GM23338 (cell line): ENCODE measurements at regions not wholly inside any gene's neighbourhood (a gene's known extent, or its start where the extent isn't known, plus 50 kb on each side); places are given as distances from the start of the nearest gene placed in this dataset.

Experiments used
- ATAC-seq: fragments of 200-7000 bp; cut with Tn5 transposase; 3 replicates; pipeline ENCODE4 v1.9.1; 2020
- DNase-seq: peaks from one replicate; pipeline ENCODE4 v3.0.0-alpha.2; 2015; ENCODE audit warnings: low spot score
- H2AFZ ChIP-seq: fragments of 200-600 bp; sonication (generic); 2 replicates; pipeline ENCODE4 v1.8.0; 2016; ENCODE audit warnings: antibody characterized with exemption, mild to moderate bottlenecking, moderate library complexity
- H3F3A ChIP-seq: fragments of 200-600 bp; sonication (generic); replicated peaks from 2 replicates; pipeline ENCODE4 v1.8.0; 2017; ENCODE audit warnings: antibody characterized with exemption, mixed run types, low read depth
- H3K27ac ChIP-seq: fragments of 200-600 bp; sonication (generic); 2 replicates; pipeline ENCODE4 v1.6.1; 2016; ENCODE audit warnings: low read depth
- H3K27me3 ChIP-seq: fragments of 200-600 bp; sonication (generic); 2 replicates; pipeline ENCODE4 v1.8.0; 2016; ENCODE audit warnings: mild to moderate bottlenecking, mixed run types, moderate library complexity; ENCODE audit not compliant: insufficient read depth
- H3K36me3 ChIP-seq: fragments of 200-600 bp; sonication (generic); 2 replicates; pipeline ENCODE4 v1.8.0; 2016; ENCODE audit warnings: mild to moderate bottlenecking; ENCODE audit not compliant: insufficient read depth
- H3K4me1 ChIP-seq: fragments of 200-600 bp; sonication (generic); 2 replicates; pipeline ENCODE4 v1.8.0; 2016; ENCODE audit warnings: mild to moderate bottlenecking, moderate library complexity; ENCODE audit not compliant: insufficient read depth
- H3K4me2 ChIP-seq: fragments of 200-600 bp; sonication (generic); 2 replicates; pipeline ENCODE4 v1.7.1; 2017; ENCODE audit warnings: mixed run types
- H3K4me3 ChIP-seq: fragments of 200-600 bp; sonication (generic); 2 replicates; pipeline ENCODE4 v1.6.1; 2016; ENCODE audit warnings: mixed run types
- H3K79me2 ChIP-seq: fragments of 200-600 bp; sonication (generic); replicated peaks from 2 replicates; pipeline ENCODE4 v1.8.0; 2017; ENCODE audit warnings: mild to moderate bottlenecking; ENCODE audit not compliant: insufficient read depth
- H3K9me2 ChIP-seq: fragments of 200-600 bp; sonication (generic); 2 replicates; pipeline ENCODE4 v1.8.0; 2017; ENCODE audit not compliant: insufficient read depth
- H4K20me1 ChIP-seq: fragments of 200-600 bp; sonication (generic); replicated peaks from 2 replicates; pipeline ENCODE4 v1.8.0; 2017; ENCODE audit warnings: mild to moderate bottlenecking; ENCODE audit not compliant: insufficient read depth
- H3K27ac Mint-ChIP-seq: 2 replicates; pipeline ENCODE4 v1.8.0; 2020; ENCODE audit warnings: inconsistent platforms, mild to moderate bottlenecking, moderate library complexity, mixed read lengths
- H3K27me3 Mint-ChIP-seq: 3 replicates; pipeline ENCODE4 v1.8.0; 2022; ENCODE audit warnings: low read depth, mild to moderate bottlenecking, moderate library complexity, mixed read lengths, inconsistent platforms; ENCODE audit not compliant: insufficient read depth, poor library complexity
- H3K36me3 Mint-ChIP-seq: 3 replicates; pipeline ENCODE4 v1.8.0; 2021; ENCODE audit warnings: low read depth, mild to moderate bottlenecking, inconsistent platforms, moderate library complexity, mixed read lengths
- H3K4me1 Mint-ChIP-seq: 3 replicates; pipeline ENCODE4 v1.8.0; 2020; ENCODE audit warnings: mild to moderate bottlenecking, inconsistent platforms, mixed read lengths
- H3K4me3 Mint-ChIP-seq: 3 replicates; pipeline ENCODE4 v1.8.0; 2021; ENCODE audit warnings: moderate library complexity, mild to moderate bottlenecking, inconsistent platforms, mixed read lengths
- H3K9me3 Mint-ChIP-seq: 3 replicates; pipeline ENCODE4 v1.8.0; 2020; ENCODE audit warnings: moderate library complexity, mild to moderate bottlenecking, inconsistent platforms, mixed read lengths
- ETS1 ChIP-seq: IDR thresholded peaks from 2 replicates; pipeline ENCODE4 v1.6.1; 2016; ENCODE audit warnings: antibody characterized with exemption
- EZH2 ChIP-seq: fragments of 200-600 bp; sonication (generic); IDR thresholded peaks from one replicate; pipeline ENCODE4 v1.8.0; 2017; ENCODE audit warnings: antibody characterized with exemption, mild to moderate bottlenecking, low read depth; ENCODE audit not compliant: unreplicated experiment
- EZH2phosphoT487 ChIP-seq: fragments of 200-600 bp; sonication (generic); IDR thresholded peaks from one replicate; pipeline ENCODE4 v1.8.1; 2018; ENCODE audit warnings: antibody characterized with exemption; ENCODE audit not compliant: unreplicated experiment
- POLR2AphosphoS5 ChIP-seq: IDR thresholded peaks from 2 replicates; pipeline ENCODE4 v1.6.1; 2016; ENCODE audit warnings: antibody characterized with exemption, low read depth
- REST ChIP-seq: IDR thresholded peaks from one replicate; pipeline ENCODE4 v1.6.1; 2018; ENCODE audit warnings: antibody characterized with exemption; ENCODE audit not compliant: unreplicated experiment
- STAT1 ChIP-seq: IDR thresholded peaks from one replicate; pipeline ENCODE4 v1.6.1; 2016; ENCODE audit warnings: antibody characterized with exemption; ENCODE audit not compliant: unreplicated experiment
- ZNF331 ChIP-seq: fragments of 250-450 bp; sonication (Bioruptor Pico); IDR thresholded peaks from 2 replicates; pipeline ENCODE4 v1.5.0; 2020; ENCODE audit warnings: low read depth, mild to moderate bottlenecking, moderate library complexity
- ZNF462 ChIP-seq: fragments of 250-450 bp; sonication (Bioruptor Pico); IDR thresholded peaks from 2 replicates; pipeline ENCODE4 v1.5.0; 2020; ENCODE audit warnings: mild to moderate bottlenecking, moderate library complexity

DNA sequence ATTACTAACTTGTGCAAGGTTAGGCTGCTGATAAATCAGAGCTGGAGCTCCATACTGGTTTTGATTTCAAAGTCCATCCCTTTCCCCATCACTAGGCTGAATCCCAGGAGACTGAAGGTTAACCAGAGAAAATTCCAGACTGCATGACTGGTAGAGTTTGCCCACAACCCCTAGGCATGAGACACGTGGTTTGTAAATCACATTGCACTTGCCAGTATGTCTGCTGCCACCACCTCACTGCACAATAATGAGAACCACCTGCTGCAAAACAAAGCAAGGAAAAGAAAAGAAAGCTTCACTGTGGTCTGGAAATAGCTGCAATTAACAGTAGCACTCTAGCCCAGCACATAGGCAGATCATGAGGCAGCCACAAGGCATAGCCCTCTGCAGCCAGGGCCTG, 67.6 kb upstream of the NTM start:
- peaks cover 16% of the 10 kb centered on the region for H3K4me1 Mint-ChIP-seq
- peaks cover 34% of the 10 kb centered on the region for H3K36me3 Mint-ChIP-seq

DNA sequence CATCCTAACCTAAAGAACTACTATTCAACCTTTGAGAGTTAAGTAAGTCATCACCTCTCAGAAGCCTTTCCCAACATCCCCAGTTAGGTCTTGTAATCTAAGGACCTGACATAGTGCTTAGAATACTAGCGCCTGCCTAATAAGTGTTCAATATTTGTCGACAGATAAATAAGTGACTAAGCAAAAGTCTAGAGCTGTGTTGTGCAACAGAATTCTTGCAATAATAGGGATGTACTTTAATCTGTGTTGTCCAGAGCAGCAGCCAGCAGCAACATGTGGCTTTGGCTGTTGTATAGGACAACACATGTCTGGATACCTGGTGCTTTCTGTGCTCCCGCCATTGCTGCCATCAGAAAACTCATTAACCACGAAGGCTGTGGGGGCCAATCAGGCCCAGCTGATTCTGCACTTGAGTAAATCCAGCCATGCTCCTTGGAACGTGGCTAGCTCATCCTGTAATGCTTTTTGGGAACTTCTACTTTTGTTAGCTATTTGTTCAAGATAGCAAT, 66.8 kb upstream of the NTM start:
- Mint-ChIP-seq H3K27me3 (no peaks in the 10 kb centered on the region), H3K36me3 (peaks cover 31% of the 10 kb centered on the region), H3K9me3 (no peaks in the 10 kb centered on the region; the same call in 2 of the 3 replicates), H3K4me1 (peaks cover 14% of the 10 kb centered on the region), H3K27ac (no peak overlapping the region), H3K4me3 (no peak overlapping the region)
- Histone ChIP-seq H3K36me3 (peaks cover 12% of the 10 kb centered on the region; the same call in 1 of the 2 replicates), H3K79me2 (peaks cover 9% of the 10 kb centered on the region; the same call in 1 of the 2 replicates), H3K27ac (no peak overlapping the region), H3K4me2 (no peak overlapping the region), H3K4me1 (peaks cover 19% of the 10 kb centered on the region; the same call in 1 of the 2 replicates), H3F3A (0 out of 2 replicates have a peak, but pooled peaks cover 5% of the 10 kb centered on the region), H3K9me2 (peaks cover 12% of the 10 kb centered on the region), H3K27me3 (no peaks in the 10 kb centered on the region), H2AFZ (no peak overlapping the region), H4K20me1 (peaks cover 14% of the 10 kb centered on the region; the same call in 1 of the 2 replicates), H3K4me3 (no peak overlapping the region)
- TF ChIP-seq EZH2 = no peak
- TF ChIP-seq ZNF331 (CRISPR knock-in tag) = no peak
- no peak for TF ChIP-seq STAT1
- TF ChIP-seq ZNF462 (CRISPR knock-in tag) = no peak
- TF ChIP-seq ETS1 = no peak
- TF ChIP-seq POLR2AphosphoS5 = no peak
- no peak for TF ChIP-seq EZH2phosphoT487
- TF ChIP-seq REST = no peak
- DNase-seq = no peak
- no peak for ATAC-seq

More for the DNA sequence above, 67.6 kb upstream of the NTM start:
- Histone ChIP-seq H3K27me3 (no peaks in the 10 kb centered on the region), H3K79me2 (peaks cover 18% of the 10 kb centered on the region; the same call in 1 of the 2 replicates), H3K36me3 (peaks cover 12% of the 10 kb centered on the region; the same call in 1 of the 2 replicates), H3K27ac (no peak overlapping the region), H4K20me1 (peaks cover 17% of the 10 kb centered on the region; the same call in 1 of the 2 replicates), H3F3A (0 out of 2 replicates have a peak, but pooled peaks cover 5% of the 10 kb centered on the region), H3K4me1 (peaks cover 24% of the 10 kb centered on the region), H3K9me2 (peaks cover 12% of the 10 kb centered on the region), H3K4me2 (no peak overlapping the region), H2AFZ (no peak overlapping the region), H3K4me3 (no peak overlapping the region)
- no peak overlapping the region for H3K27ac Mint-ChIP-seq
- no peak overlapping the region for H3K4me3 Mint-ChIP-seq
- TF ChIP-seq EZH2phosphoT487 (no peak), POLR2AphosphoS5 (0 out of 2 replicates have a peak, but pooled peaks have one; percentile 15)
- ATAC-seq (no peak), DNase-seq (no peak)
- H3K9me3 Mint-ChIP-seq = no peaks in the 10 kb centered on the region; the same call in 2 of the 3 replicates
- H3K27me3 Mint-ChIP-seq = no peaks in the 10 kb centered on the region
